ENCODE measurements at regions not wholly inside any gene's neighbourhood (a gene's known extent, or its start where the extent isn't known, plus 50 kb on each side); places are given as distances from the start of the nearest gene placed in this dataset.
"Not testable (repeated sequence)": the region's sequence is repeated elsewhere in the genome, so short reads cannot be mapped to it uniquely, and the experiment has no call there.

DNA sequence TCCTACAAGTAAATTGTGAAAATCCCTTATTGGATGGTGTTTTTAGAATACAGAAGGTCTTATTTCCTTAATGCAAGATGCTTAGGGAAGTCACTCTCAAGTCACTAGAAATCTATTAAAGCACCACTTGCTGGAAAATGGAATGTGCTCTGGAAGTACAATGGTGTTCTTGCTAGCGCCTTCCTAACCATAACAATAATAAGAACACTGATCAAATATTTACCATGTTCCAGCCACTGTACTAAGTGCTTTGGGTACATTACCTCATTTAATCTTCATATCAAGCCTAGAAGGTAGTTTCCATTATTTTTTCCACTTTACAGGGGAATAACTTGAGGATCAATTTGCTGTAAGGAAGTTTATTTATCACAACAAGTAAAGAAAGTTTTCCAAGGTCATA is 75.1 kb downstream of the FAM72B start:
- DNase-seq (ENCODE audit: low read depth in 3 of 3, low spot score in 1 of 3): not testable (repeated sequence)

DNA sequence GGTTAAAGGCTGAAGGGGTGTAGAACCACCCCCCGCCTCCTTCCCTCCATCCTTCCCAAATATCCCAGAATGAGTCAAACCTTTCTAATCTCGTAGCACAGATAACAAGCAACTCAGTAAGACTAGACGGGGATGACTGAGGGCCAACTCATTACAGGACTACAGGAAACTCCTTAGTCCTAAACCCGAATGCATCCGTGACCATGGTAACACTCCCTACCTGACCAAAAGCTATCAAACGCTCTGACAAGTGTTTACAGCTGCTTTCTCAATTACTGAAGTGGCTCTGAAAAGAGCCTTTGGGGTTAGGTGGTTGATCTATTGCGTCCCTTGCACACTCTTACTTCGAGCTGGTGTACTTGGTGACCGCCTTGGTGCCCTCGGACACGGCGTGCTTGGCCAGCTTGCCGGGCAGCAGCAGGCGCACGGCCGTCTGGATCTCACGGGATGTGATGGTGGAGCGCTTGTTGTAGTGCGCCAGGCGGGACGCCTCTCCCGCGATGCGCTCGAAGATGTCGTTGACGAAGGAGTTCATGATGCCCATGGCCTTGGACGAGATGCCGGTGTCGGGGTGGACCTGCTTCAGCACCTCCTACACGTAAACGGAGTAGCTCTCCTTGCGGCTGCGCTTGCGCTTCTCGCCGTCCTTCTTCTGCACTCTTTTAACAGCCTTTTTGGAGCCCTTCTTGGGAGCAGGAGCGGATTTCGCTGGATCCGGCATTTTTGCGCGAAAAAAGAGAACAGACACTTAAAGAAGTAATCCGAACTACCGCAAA is 67.4 kb downstream of the FAM72B start:
- not testable (repeated sequence) for DNase-seq (ENCODE audit: low read depth in 3 of 3, low spot score in 1 of 3)

GRCh38 chr1:121117298-121117611 is 66.9 kb downstream of the FAM72B start:
- not testable (repeated sequence) for DNase-seq (ENCODE audit: low read depth in 3 of 3, low spot score in 1 of 3)

DNA sequence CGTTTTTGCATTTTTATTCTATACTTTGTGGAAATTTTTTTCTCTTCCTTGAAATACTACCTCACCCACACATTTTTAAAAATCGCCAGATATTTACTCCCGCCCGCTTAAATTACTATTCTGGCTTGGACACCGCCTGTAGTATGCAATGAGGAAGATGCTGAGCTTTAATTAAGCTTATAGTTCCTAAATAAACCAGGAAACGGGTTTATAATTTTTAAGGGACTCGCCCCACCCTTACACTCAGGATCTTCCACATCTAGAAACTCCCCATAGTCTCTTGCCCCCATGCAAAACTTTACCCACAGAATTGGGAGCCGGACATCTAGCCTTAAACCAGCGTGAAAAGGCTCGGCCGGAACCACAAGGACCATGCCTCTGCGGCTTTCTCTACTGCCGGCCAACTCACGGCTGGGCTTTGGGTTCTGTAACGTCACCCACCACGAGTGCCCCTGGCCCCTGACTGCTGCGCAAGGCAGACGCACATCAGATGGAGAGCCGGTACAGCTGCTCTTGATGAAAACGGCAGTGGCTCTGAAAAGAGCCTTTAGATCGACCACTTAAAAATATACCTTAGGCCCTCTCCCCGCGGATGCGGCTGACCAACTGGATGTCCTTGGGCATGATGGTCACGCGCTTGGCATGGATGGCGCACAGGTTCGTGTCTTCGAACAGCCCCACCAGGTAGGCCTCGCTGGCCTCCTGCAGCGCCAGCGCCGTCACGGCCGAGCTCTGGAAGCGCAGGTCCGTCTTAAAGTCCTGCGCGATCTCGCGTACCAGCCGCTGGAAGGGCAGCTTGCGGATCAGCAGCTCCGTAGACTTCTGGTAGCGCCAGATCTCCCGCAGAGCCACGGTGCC is 66.3 kb downstream of the FAM72B start:
- not testable (repeated sequence) for DNase-seq (ENCODE audit: low read depth in 3 of 3, low spot score in 1 of 3)

All from stimulated activated CD4-positive, alpha-beta T cell treated with anti-CD3 and anti-CD28 coated beads, TNF-alpha, amount 100 ng/mL, for 1 hour (primary cell).